B cell (primary cell): ENCODE measurements at regions not wholly inside any gene's neighbourhood (a gene's known extent, or its start where the extent isn't known, plus 50 kb on each side); places are given as distances from the start of the nearest gene placed in this dataset.

Source experiments
- ATAC-seq: fragments of 200-7000 bp; cut with Tn5 transposase; one replicate; pipeline ENCODE4 v1.10.0; 2021; ENCODE audit warnings: low read depth, mild to moderate bottlenecking, moderate number of reproducible peaks, moderate library complexity
- CTCF ChIA-PET: fragments of 350-600 bp; sonication (Branson Sonifier 250); formaldehyde crosslinking; loops from one replicate; lab custom pipeline; 2021; ENCODE audit warnings: antibody characterized with exemption, inconsistent platforms; lab: Charles Lee
- POLR2A ChIA-PET: fragments of 350-600 bp; sonication (Branson Sonifier 250); formaldehyde crosslinking; loops from one replicate; lab custom pipeline; 2021; ENCODE audit warnings: antibody characterized with exemption; lab: Charles Lee
- DNase-seq: peaks from one replicate; pipeline ENCODE4 v3.0.0; 2013
- H2AFZ ChIP-seq: 2 replicates; pipeline ENCODE4 v1.6.1; 2012; ENCODE audit warnings: mild to moderate bottlenecking, low read depth, low read length; ENCODE audit not compliant: insufficient read depth, poor library complexity, severe bottlenecking
- H3K27ac ChIP-seq, 2 donors: 1 replicate in 1 of 2; 2 replicates in 1 of 2; pipeline ENCODE4 v1.5.1; 2012 to 2013; ENCODE audit warnings: low read length in 2 of 2, mild to moderate bottlenecking in 2 of 2, moderate library complexity in 1 of 2
- H3K27me3 ChIP-seq, 4 experiments: fragments of 200-600 bp in 1 of 4; sonication (generic) in 1 of 4; replicated peaks in 1 of 4; 1 replicate in 2 of 4; 2 replicates in 2 of 4; pipeline versions ENCODE4 v1.6.1 to v1.7.0; 2013 to 2016; ENCODE audit warnings: low read length in 3 of 4, mild to moderate bottlenecking in 2 of 4, mixed read lengths in 1 of 4, moderate library complexity in 1 of 4; ENCODE audit not compliant: insufficient read depth in 4 of 4, control insufficient read depth in 3 of 4; ENCODE audit errors: control extremely low read depth in 1 of 4
- H3K36me3 ChIP-seq, 2 experiments: replicated peaks in 1 of 2; 1 replicate in 1 of 2; 2 replicates in 1 of 2; pipeline versions ENCODE4 v1.6.1 to v1.7.1; 2013; ENCODE audit warnings: low read length in 1 of 2; ENCODE audit not compliant: insufficient read depth in 2 of 2, control insufficient read depth in 1 of 2; ENCODE audit errors: control extremely low read depth in 1 of 2, extremely low read depth in 1 of 2
- H3K4me1 ChIP-seq, 2 donors: fragments of 200-600 bp in 1 of 2; sonication (generic) in 1 of 2; 1 replicate in 1 of 2; 2 replicates in 1 of 2; pipeline versions ENCODE4 v1.5.1 to v1.6.1; 2013 to 2017; ENCODE audit warnings: low read length in 2 of 2; ENCODE audit not compliant: control insufficient read depth in 2 of 2, insufficient read depth in 2 of 2
- H3K4me2 ChIP-seq: replicated peaks from 2 replicates; pipeline ENCODE3; 2012; ENCODE audit warnings: mild to moderate bottlenecking, low read depth, low read length; ENCODE audit not compliant: poor library complexity, severe bottlenecking
- H3K4me3 ChIP-seq, 5 experiments: fragments of 200-600 bp in 1 of 5; sonication (generic) in 1 of 5; 1 replicate in 3 of 5; 2 replicates in 2 of 5; pipeline versions ENCODE4 v1.5.1 to v1.7.0; 2011 to 2016; ENCODE audit warnings: low read length in 4 of 5, mild to moderate bottlenecking in 4 of 5, low read depth in 2 of 5, control low read depth in 1 of 5, moderate library complexity in 1 of 5; ENCODE audit not compliant: insufficient read depth in 1 of 5; ENCODE audit errors: control extremely low read depth in 1 of 5, extremely low read depth in 1 of 5
- H3K79me2 ChIP-seq: fragments of 200-600 bp; sonication (generic); one replicate; pipeline ENCODE4 v1.6.0; 2016; ENCODE audit warnings: low read length; ENCODE audit not compliant: control insufficient read depth, insufficient read depth
- H3K9ac ChIP-seq: fragments of 200-600 bp; sonication (generic); 2 replicates; pipeline ENCODE4 v1.6.1; 2017; ENCODE audit warnings: mild to moderate bottlenecking, low read length, moderate library complexity
- H3K9me3 ChIP-seq, 3 donors: one replicate each; pipeline versions ENCODE4 v1.6.1 to v1.7.1; 2013; ENCODE audit warnings: low read length in 2 of 3; ENCODE audit not compliant: control insufficient read depth in 2 of 3, insufficient read depth in 1 of 3; ENCODE audit errors: control extremely low read depth in 1 of 3
- H4K20me1 ChIP-seq: 2 replicates; pipeline ENCODE4 v1.6.0; 2012; ENCODE audit warnings: mild to moderate bottlenecking, low read length; ENCODE audit not compliant: insufficient read depth, control insufficient read depth, poor library complexity, severe bottlenecking
- H3K27ac Mint-ChIP-seq: one replicate; pipeline ENCODE4 v1.8.0; 2021; ENCODE audit warnings: mixed read lengths
- H3K27me3 Mint-ChIP-seq: one replicate; pipeline ENCODE4 v1.8.0; 2021; ENCODE audit warnings: mixed read lengths
- H3K4me1 Mint-ChIP-seq: one replicate; pipeline ENCODE4 v1.8.0; 2021; ENCODE audit warnings: mixed read lengths
- H3K4me3 Mint-ChIP-seq: one replicate; pipeline ENCODE4 v1.8.0; 2021; ENCODE audit warnings: mixed read lengths
- H3K9me3 Mint-ChIP-seq: one replicate; pipeline ENCODE4 v1.8.0; 2022; ENCODE audit warnings: mixed read lengths; ENCODE audit not compliant: insufficient read depth
- EZH2 ChIP-seq: IDR thresholded peaks from 2 replicates; pipeline ENCODE4 v1.6.1; 2012; ENCODE audit warnings: borderline replicate concordance, low read depth, mild to moderate bottlenecking, moderate library complexity, low read length; ENCODE audit not compliant: insufficient read depth, poor library complexity, severe bottlenecking
- WGBS: methylation state at CpG from one replicate; pipeline ENCODE4 v1.1.5; 2013; ENCODE audit warnings: missing lambda C conversion rate; ENCODE audit not compliant: insufficient coverage; 5-methylcytosine and 5-hydroxymethylcytosine counted together
- intact Hi-C: fragments of 100-400 bp; cut with micrococcal nuclease; formaldehyde crosslinking; loops from one replicate; pipeline ENCODE4 v1.10.0; 2022
- TF ChIP-seq, protein P1 (sequence below): fragments of 200-600 bp; IDR thresholded peaks from one replicate; pipeline ENCODE4 v1.8.0; 2022; ENCODE audit warnings: antibody characterized with exemption, mild to moderate bottlenecking

DNA sequence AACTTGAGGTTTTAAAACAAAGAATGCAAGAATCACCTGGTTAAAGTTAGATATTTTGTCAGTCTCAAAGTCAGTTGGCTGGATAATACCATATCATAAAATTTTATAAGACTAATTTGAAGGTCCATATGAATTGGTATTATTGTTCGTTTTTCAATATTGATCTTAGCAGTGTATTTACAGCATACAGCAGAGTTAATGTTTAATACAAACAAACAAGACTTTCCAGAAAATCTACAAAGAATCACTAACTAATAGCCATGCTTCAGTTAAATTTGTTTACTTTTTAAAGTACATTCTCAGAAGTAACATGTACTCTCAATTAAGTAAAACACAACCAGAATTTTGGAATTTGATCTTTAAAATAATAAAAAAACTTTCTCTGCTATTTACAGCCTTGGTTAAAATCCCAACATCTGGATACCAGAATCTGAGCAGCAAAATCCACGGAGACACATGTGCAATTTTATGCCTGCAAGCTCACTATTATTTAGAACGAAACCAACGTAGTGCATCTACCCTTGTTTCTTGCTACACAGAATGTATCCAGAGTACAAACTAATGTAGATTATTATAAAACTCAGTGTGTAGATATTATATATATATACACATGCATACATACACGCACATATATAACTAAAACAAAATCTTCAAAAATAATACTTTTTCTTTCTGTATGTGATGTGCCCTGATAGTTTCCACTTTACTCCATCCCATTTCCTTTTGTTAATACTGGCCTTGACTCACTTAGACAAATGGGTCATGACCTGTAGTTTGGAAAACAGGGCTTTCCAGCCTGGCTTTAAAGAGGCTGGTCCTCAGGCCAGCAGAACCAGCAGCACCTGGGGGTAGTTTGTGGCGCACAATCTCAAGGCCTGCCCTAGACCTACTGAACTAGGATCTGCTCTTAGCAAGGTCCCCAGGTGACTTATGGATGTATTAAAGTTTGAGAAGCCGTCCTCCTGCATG, 63.6 kb upstream of the ERG start:
- 75% methylated on average over 3 of the region's 7 CpGs for WGBS
- no peaks in the 10 kb centered on the region for H3K36me3 ChIP-seq

More for the DNA sequence above, 63.6 kb upstream of the ERG start:
- Mint-ChIP-seq H3K4me1 (no peaks in the 10 kb centered on the region), H3K27ac (no peak overlapping the region), H3K27me3 (peaks cover 4% of the 10 kb centered on the region), H3K4me3 (no peak overlapping the region), H3K9me3 (no peaks in the 10 kb centered on the region)
- H3K4me1 ChIP-seq = no peaks in the 10 kb centered on the region
- no peak overlapping the region for H3K4me3 ChIP-seq
- intact Hi-C loops = no loop called here
- TF ChIP-seq EZH2 = no peak
- TF ChIP-seq, protein P1, sequence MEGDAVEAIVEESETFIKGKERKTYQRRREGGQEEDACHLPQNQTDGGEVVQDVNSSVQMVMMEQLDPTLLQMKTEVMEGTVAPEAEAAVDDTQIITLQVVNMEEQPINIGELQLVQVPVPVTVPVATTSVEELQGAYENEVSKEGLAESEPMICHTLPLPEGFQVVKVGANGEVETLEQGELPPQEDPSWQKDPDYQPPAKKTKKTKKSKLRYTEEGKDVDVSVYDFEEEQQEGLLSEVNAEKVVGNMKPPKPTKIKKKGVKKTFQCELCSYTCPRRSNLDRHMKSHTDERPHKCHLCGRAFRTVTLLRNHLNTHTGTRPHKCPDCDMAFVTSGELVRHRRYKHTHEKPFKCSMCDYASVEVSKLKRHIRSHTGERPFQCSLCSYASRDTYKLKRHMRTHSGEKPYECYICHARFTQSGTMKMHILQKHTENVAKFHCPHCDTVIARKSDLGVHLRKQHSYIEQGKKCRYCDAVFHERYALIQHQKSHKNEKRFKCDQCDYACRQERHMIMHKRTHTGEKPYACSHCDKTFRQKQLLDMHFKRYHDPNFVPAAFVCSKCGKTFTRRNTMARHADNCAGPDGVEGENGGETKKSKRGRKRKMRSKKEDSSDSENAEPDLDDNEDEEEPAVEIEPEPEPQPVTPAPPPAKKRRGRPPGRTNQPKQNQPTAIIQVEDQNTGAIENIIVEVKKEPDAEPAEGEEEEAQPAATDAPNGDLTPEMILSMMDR = no peak
- no peak overlapping the region for H3K9ac ChIP-seq
- no peaks in the 10 kb centered on the region for H3K27me3 ChIP-seq
- H4K20me1 ChIP-seq = no peaks in the 10 kb centered on the region
- ATAC-seq (no peak), DNase-seq (no peak)
- no peak overlapping the region for H3K27ac ChIP-seq
- no peaks in the 10 kb centered on the region for H3K9me3 ChIP-seq
- CTCF ChIA-PET = no interaction called here
- H3K4me2 ChIP-seq = no peak overlapping the region
- POLR2A ChIA-PET = no interaction called here
- no peaks in the 10 kb centered on the region for H3K79me2 ChIP-seq
- H2AFZ ChIP-seq = no peak overlapping the region
